AG09319 (cell line): ENCODE measurements at regions not wholly inside any gene's neighbourhood (a gene's known extent, or its start where the extent isn't known, plus 50 kb on each side); places are given as distances from the start of the nearest gene placed in this dataset.
"Not testable (repeated sequence)": the region's sequence is repeated elsewhere in the genome, so short reads cannot be mapped to it uniquely, and the experiment has no call there.

ENCODE experiments used
- DNase-seq: peaks from one replicate; pipeline ENCODE4 v3.0.0-alpha.2; 2010; ENCODE audit warnings: low read depth; ENCODE audit errors: extremely low read depth
- CTCF ChIP-seq: IDR thresholded peaks from 2 replicates; pipeline ENCODE4 v1.5.1; 2011; ENCODE audit warnings: low read depth, mild to moderate bottlenecking, inconsistent platforms, low read length, moderate library complexity

GRCh38 chr2:8121022-8121825 lies 560.6 kb upstream of the ID2 start:
- no peak for TF ChIP-seq CTCF

GRCh38 chr2:8121826-8122513 lies 559.9 kb upstream of the ID2 start:
- TF ChIP-seq CTCF: no peak
- DNase-seq: no peak

More at GRCh38 chr2:8121022-8121825, 560.6 kb upstream of the ID2 start:
- no peak for DNase-seq

- DNase-seq: no peak
- no peak for TF ChIP-seq CTCF
These were observed 559.3 kb upstream of the ID2 start for GRCh38 chr2:8122520-8122919.

GRCh38 chr2:8123464-8123863 lies 558.4 kb upstream of the ID2 start:
- no peak for DNase-seq
- no peak for TF ChIP-seq CTCF

GRCh38 chr2:8125741-8126711 lies 555.8 kb upstream of the ID2 start:
- DNase-seq: no peak
- no peak for TF ChIP-seq CTCF

GRCh38 chr2:8126783-8127182 lies 555.1 kb upstream of the ID2 start:
- DNase-seq: no peak
- TF ChIP-seq CTCF: no peak

- DNase-seq: not testable (repeated sequence)
These were observed 550.4 kb upstream of the ID2 start for GRCh38 chr2:8131423-8131822.
